EH (cell line): ENCODE measurements at regions not wholly inside any gene's neighbourhood (a gene's known extent, or its start where the extent isn't known, plus 50 kb on each side); places are given as distances from the start of the nearest gene placed in this dataset.
"Not testable (repeated sequence)": the region's sequence is repeated elsewhere in the genome, so short reads cannot be mapped to it uniquely, and the experiment has no call there.

Experiments used
- DNase-seq: peaks from one replicate; pipeline ENCODE4 v3.0.0-alpha.2; 2015; ENCODE audit warnings: low read depth

- not testable (repeated sequence) for DNase-seq
These were observed 56.2 kb downstream of the SPATA31A6 start for GRCh38 chr9:42239445-42240260.

GRCh38 chr9:42240261-42240579 lies 56.8 kb downstream of the SPATA31A6 start:
- DNase-seq = peak; percentile 18

- DNase-seq = peak; percentile 4
These were observed 59.8 kb downstream of the SPATA31A6 start for GRCh38 chr9:42243211-42243610.

- DNase-seq = not testable (repeated sequence)
These were observed 60.4 kb downstream of the SPATA31A6 start for GRCh38 chr9:42243822-42244221.

GRCh38 chr9:42268729-42269128 lies 85.3 kb downstream of the SPATA31A6 start:
- not testable (repeated sequence) for DNase-seq

- not testable (repeated sequence) for DNase-seq
These were observed 85.7 kb downstream of the SPATA31A6 start for GRCh38 chr9:42269171-42269570.

GRCh38 chr9:42273191-42273590 lies 89.7 kb downstream of the SPATA31A6 start:
- not testable (repeated sequence) for DNase-seq

- no peak for DNase-seq
These were observed 91.7 kb downstream of the SPATA31A6 start for GRCh38 chr9:42275141-42275540.

GRCh38 chr9:42282531-42283178 lies 99.2 kb downstream of the SPATA31A6 start:
- not testable (repeated sequence) for DNase-seq

GRCh38 chr9:42283179-42283543 lies 99.7 kb downstream of the SPATA31A6 start:
- DNase-seq = not testable (repeated sequence)

- not testable (repeated sequence) for DNase-seq
These were observed 102.8 kb downstream of the SPATA31A6 start for GRCh38 chr9:42286145-42286845.

GRCh38 chr9:42288002-42288864 lies 104.8 kb downstream of the SPATA31A6 start:
- DNase-seq = not testable (repeated sequence)

GRCh38 chr9:42288865-42289229 lies 105.4 kb downstream of the SPATA31A6 start:
- not testable (repeated sequence) for DNase-seq

- not testable (repeated sequence) for DNase-seq
These were observed 116.7 kb downstream of the SPATA31A6 start for GRCh38 chr9:42300124-42300523.

- not testable (repeated sequence) for DNase-seq
These were observed 123.2 kb downstream of the SPATA31A6 start for GRCh38 chr9:42306625-42307024.

- not testable (repeated sequence) for DNase-seq
These were observed 124.0 kb downstream of the SPATA31A6 start for GRCh38 chr9:42307449-42307848.

- DNase-seq = not testable (repeated sequence)
These were observed 127.5 kb downstream of the SPATA31A6 start for GRCh38 chr9:42310972-42311371.

GRCh38 chr9:42316026-42316425 lies 132.6 kb downstream of the SPATA31A6 start:
- not testable (repeated sequence) for DNase-seq

- not testable (repeated sequence) for DNase-seq
These were observed 134.2 kb downstream of the SPATA31A6 start for GRCh38 chr9:42317677-42318076.

GRCh38 chr9:42323084-42323809 lies 139.8 kb downstream of the SPATA31A6 start:
- peak; percentile 15 for DNase-seq

- not testable (repeated sequence) for DNase-seq
These were observed 141.7 kb downstream of the SPATA31A6 start for GRCh38 chr9:42325142-42325541.
